AG04449 (cell line): ENCODE measurements at regions not wholly inside any gene's neighbourhood (a gene's known extent, or its start where the extent isn't known, plus 50 kb on each side); places are given as distances from the start of the nearest gene placed in this dataset.

ENCODE experiments used
- CTCF ChIA-PET: fragments of 350-600 bp; formaldehyde crosslinking; extraction: SDS; loops from one replicate; lab custom pipeline; 2021; ENCODE audit warnings: antibody characterized with exemption; lab: Yijun Ruan, JAX
- POLR2A ChIA-PET: fragments of 400-600, 350-600 bp; formaldehyde crosslinking; extraction: SDS; loops from one replicate; lab custom pipeline; 2020; ENCODE audit warnings: antibody characterized with exemption, inconsistent platforms; lab: Yijun Ruan, JAX
- DNase-seq: peaks from one replicate; pipeline ENCODE4 v3.0.0-alpha.2; 2010; ENCODE audit warnings: low read depth, low spot score
- H3K4me3 ChIP-seq: 2 replicates; pipeline ENCODE4 v1.5.1; 2011; ENCODE audit warnings: low read depth, mild to moderate bottlenecking, control low read depth, low read length
- TF ChIP-seq, protein P1 (sequence below): IDR thresholded peaks from one replicate; pipeline ENCODE4 v1.5.1; 2011; ENCODE audit warnings: mild to moderate bottlenecking, moderate library complexity, low read length, control low read depth, inconsistent platforms; ENCODE audit not compliant: insufficient read depth; ENCODE audit errors: missing control alignments

- H3K4me3 ChIP-seq = no peak overlapping the region
- ChIA-PET POLR2A (no interaction called here), CTCF (no interaction called here)
- TF ChIP-seq, protein P1, sequence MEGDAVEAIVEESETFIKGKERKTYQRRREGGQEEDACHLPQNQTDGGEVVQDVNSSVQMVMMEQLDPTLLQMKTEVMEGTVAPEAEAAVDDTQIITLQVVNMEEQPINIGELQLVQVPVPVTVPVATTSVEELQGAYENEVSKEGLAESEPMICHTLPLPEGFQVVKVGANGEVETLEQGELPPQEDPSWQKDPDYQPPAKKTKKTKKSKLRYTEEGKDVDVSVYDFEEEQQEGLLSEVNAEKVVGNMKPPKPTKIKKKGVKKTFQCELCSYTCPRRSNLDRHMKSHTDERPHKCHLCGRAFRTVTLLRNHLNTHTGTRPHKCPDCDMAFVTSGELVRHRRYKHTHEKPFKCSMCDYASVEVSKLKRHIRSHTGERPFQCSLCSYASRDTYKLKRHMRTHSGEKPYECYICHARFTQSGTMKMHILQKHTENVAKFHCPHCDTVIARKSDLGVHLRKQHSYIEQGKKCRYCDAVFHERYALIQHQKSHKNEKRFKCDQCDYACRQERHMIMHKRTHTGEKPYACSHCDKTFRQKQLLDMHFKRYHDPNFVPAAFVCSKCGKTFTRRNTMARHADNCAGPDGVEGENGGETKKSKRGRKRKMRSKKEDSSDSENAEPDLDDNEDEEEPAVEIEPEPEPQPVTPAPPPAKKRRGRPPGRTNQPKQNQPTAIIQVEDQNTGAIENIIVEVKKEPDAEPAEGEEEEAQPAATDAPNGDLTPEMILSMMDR = no peak
- DNase-seq = no peak
These were observed 66.2 kb upstream of the DYRK2 start for GRCh38 chr12:67582238-67582834.

- CTCF ChIA-PET = no interaction called here
- no peak overlapping the region for H3K4me3 ChIP-seq
- TF ChIP-seq, protein P1 = no peak
- POLR2A ChIA-PET = no interaction called here
- DNase-seq = no peak
These were observed 65.7 kb upstream of the DYRK2 start for GRCh38 chr12:67582844-67583243.

- H3K4me3 ChIP-seq = no peak overlapping the region
- POLR2A ChIA-PET = no interaction called here
- TF ChIP-seq, protein P1 = no peak
- CTCF ChIA-PET = no interaction called here
- DNase-seq = no peak
These were observed 61.6 kb upstream of the DYRK2 start for GRCh38 chr12:67586951-67587350.

- POLR2A ChIA-PET = no interaction called here
These were observed 59.5 kb upstream of the DYRK2 start for GRCh38 chr12:67589078-67589477.

GRCh38 chr12:67590149-67590790 lies 58.3 kb upstream of the DYRK2 start:
- ChIA-PET POLR2A (no interaction called here), CTCF (interaction anchor here (0.9 to 1.0 kb wide), 2 partner anchors 9 to 228 kb away, joined by 3 read pairs; no protein-coding TSS in a partner anchor)
- no peak overlapping the region for H3K4me3 ChIP-seq
- no peak for DNase-seq
- TF ChIP-seq, protein P1 = no peak

More at GRCh38 chr12:67589078-67589477, 59.5 kb upstream of the DYRK2 start:
- DNase-seq = no peak
- TF ChIP-seq, protein P1 = no peak
- CTCF ChIA-PET = interaction anchor here (0.7 kb wide), 1 partner anchor 9 kb away, joined by 3 read pairs; no protein-coding TSS in a partner anchor
- no peak overlapping the region for H3K4me3 ChIP-seq

DNA sequence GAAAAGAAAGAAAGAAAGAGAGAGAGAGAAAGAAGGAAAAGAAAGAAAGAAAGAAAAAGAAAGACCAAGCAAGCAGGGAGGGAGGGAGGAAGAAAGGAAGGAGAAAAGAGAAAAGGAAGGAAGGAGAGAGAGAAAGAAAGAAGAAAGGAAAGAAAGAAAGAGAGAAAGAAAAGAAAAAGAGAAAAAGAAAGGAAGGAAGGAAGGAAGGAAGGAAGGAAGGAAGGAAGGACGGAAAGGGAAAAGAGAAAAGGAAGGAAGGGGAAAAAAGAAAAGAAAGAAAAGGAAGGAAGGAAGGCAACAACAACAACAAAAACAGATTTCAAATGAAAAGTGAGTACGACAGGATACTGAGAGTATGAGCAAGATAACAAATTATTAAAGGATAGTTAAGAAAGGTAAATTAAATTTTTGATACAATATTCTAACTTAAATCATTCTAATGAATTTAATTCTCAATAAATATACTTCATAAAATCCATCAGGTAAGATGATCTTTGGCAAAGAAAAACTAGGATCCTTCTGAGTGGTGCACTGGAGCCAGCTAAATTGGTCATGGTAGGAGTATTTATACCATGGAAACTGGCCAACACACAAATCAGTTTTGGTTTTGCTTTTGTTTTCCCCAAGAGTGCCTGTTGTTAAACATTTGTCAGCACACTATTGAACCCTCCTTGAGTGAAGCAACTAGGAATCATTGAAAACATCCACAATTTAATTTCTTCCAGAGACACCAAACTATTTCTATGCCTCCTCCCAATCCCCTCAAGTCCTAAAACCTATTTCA lies 56.1 kb upstream of the DYRK2 start:
- POLR2A ChIA-PET = no interaction called here

More for the DNA sequence above, 56.1 kb upstream of the DYRK2 start:
- H3K4me3 ChIP-seq = no peak overlapping the region
- DNase-seq = peak; percentile 7
- TF ChIP-seq, protein P1 = no peak
- CTCF ChIA-PET = no interaction called here
